ENCODE measurements at regions not wholly inside any gene's neighbourhood (a gene's known extent, or its start where the extent isn't known, plus 50 kb on each side); places are given as distances from the start of the nearest gene placed in this dataset.
A peak's percentile ranks its signal among the peaks of the same experiment; 100 is the strongest.

GRCh38 chr13:32828711-32829110 is 187.5 kb upstream of the KL start:
- H3K27ac Mint-ChIP-seq, result no peak overlapping the region
- no peaks in the 10 kb centered on the region for H3K79me2 ChIP-seq (ENCODE audit: insufficient read depth, low read length)
- peak overlapping the region; percentile 43 for H4K8ac ChIP-seq (replicated peaks; ENCODE audit: insufficient read length, low read depth, low read length)
- no peaks in the 10 kb centered on the region for H3K23me2 ChIP-seq (ENCODE audit: insufficient read length, low read depth, low read length, poor library complexity, severe bottlenecking)
- no peaks in the 10 kb centered on the region for H3K9me3 ChIP-seq (ENCODE audit: control insufficient read depth, low read depth, low read length)
- no peak overlapping the region for H2BK120ac ChIP-seq (ENCODE audit: low read depth, low read length, poor library complexity, severe bottlenecking)
- no peak overlapping the region for H2BK20ac ChIP-seq (ENCODE audit: low read depth, low read length, poor library complexity, severe bottlenecking)
- H2AFZ ChIP-seq (ENCODE audit: low read length), result no peak overlapping the region
- no peak overlapping the region for H3K4ac ChIP-seq (ENCODE audit: low read depth, low read length)
- peaks cover 0 to 2% (median 2%) of the 10 kb centered on the region in 3 experiments; a peak in 3 of 7 replicates for H3K36me3 Mint-ChIP-seq (ENCODE audit: insufficient read depth in 1 of 3, low read depth in 3 of 3)
- peaks cover 4% of the 10 kb centered on the region; the same call in 1 of the 2 replicates for H3K4me1 ChIP-seq (ENCODE audit: insufficient read depth, low read length)
- no peak overlapping the region for H3K18ac ChIP-seq (ENCODE audit: insufficient read length, low read depth, low read length)
- H4K91ac ChIP-seq (ENCODE audit: insufficient read length, low read depth, low read length), result no peak overlapping the region
- H3K4me2 ChIP-seq (ENCODE audit: insufficient read depth, insufficient read length, low read length), result no peak overlapping the region
- H3T11ph ChIP-seq (ENCODE audit: low read length), result no peak overlapping the region
- no peak overlapping the region for H3K56ac ChIP-seq (ENCODE audit: insufficient read length, low read depth, low read length)
- no peak for TF ChIP-seq CTCF (conservative IDR thresholded peaks at IDR 0.05)
- H3K27me3 ChIP-seq (ENCODE audit: insufficient read depth, low read length), result no peaks in the 10 kb centered on the region
- H3K27me3 Mint-ChIP-seq (ENCODE audit: low read depth), result no peaks in the 10 kb centered on the region
- no peak overlapping the region for H3K14ac ChIP-seq (ENCODE audit: insufficient read depth, low read length)
- no peak overlapping the region for H4K5ac ChIP-seq (ENCODE audit: insufficient read length, low read depth, low read length)
- no peak overlapping the region for H2BK15ac ChIP-seq (ENCODE audit: low read depth, low read length)
- H3K23ac ChIP-seq (ENCODE audit: insufficient read length, low read depth, low read length), result no peak overlapping the region
- no peak overlapping the region for H3K9ac ChIP-seq (ENCODE audit: extremely low read depth, insufficient read length, low read length)
- no peak overlapping the region for H3K27ac ChIP-seq (ENCODE audit: insufficient read length, low read depth, low read length)
- peaks cover 4% of the 10 kb centered on the region in 2 experiments; a peak in 4 of 5 replicates for H3K9me3 Mint-ChIP-seq
- H4K20me1 ChIP-seq (ENCODE audit: control insufficient read depth, insufficient read depth, insufficient read length), result no peaks in the 10 kb centered on the region
- H2AK5ac ChIP-seq (ENCODE audit: insufficient read length, low read length), result no peak overlapping the region
- no CpG with 5 or more reads among the region's 6 CpGs for WGBS (ENCODE audit: extremely low coverage, insufficient read length, low lambda C conversion rate)
- no peak overlapping the region for H3K4me3 Mint-ChIP-seq
- H2BK12ac ChIP-seq (ENCODE audit: insufficient read length, low read depth, low read length), result no peak overlapping the region
- no peak overlapping the region for H2BK5ac ChIP-seq (ENCODE audit: insufficient read length, low read length)
- no peak for DNase-seq
- H3K4me1 Mint-ChIP-seq, result peaks cover 24% of the 10 kb centered on the region in 2 experiments
- H3K79me1 ChIP-seq (ENCODE audit: insufficient read depth, low read depth, low read length, poor library complexity, severe bottlenecking), result no peaks in the 10 kb centered on the region

Measured in H9 (cell line).